Cardiac fibroblast (primary cell): ENCODE measurements at regions not wholly inside any gene's neighbourhood (a gene's known extent, or its start where the extent isn't known, plus 50 kb on each side); places are given as distances from the start of the nearest gene placed in this dataset.
"Not testable (repeated sequence)": the region's sequence is repeated elsewhere in the genome, so short reads cannot be mapped to it uniquely, and the experiment has no call there.

Experiments used
- DNase-seq, 2 donors: peaks; one replicate each; pipeline versions ENCODE4 v3.0.0 to v3.0.0-alpha.2; 2010; ENCODE audit warnings: low read depth in 2 of 2
- H3K4me3 ChIP-seq, 2 donors: replicated peaks in 1 of 2; 1 replicate in 1 of 2; 2 replicates in 1 of 2; pipeline ENCODE4 v1.5.1; 2011; ENCODE audit warnings: low read depth in 2 of 2, low read length in 2 of 2, mild to moderate bottlenecking in 2 of 2, moderate library complexity in 1 of 2
- TF ChIP-seq, protein P1 (sequence below): IDR thresholded peaks from one replicate; pipeline ENCODE4 v1.5.1; 2011; ENCODE audit warnings: low read depth, mild to moderate bottlenecking, low read length, inconsistent platforms

DNA sequence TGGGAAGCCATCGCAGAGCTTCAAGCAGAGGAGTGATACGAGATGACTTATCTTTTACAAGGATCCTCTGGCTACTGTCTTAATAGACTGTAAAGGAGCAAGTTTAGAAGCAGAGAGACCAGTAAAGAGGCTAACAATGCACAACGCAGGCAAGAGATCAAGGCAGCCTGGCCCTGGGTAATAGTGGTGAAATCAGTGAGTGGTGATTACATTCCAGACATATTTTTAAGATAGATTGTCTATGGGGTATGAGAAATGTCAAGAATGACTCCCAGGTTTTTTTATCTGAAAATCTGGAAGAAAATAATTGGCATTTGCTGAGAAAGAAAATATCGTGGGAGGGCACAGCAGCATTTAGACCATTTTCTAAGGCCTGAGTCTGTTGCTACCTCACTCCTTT lies 213.6 kb upstream of the HTR1E start:
- H3K4me3 ChIP-seq: no peak overlapping the region
- TF ChIP-seq, protein P1, sequence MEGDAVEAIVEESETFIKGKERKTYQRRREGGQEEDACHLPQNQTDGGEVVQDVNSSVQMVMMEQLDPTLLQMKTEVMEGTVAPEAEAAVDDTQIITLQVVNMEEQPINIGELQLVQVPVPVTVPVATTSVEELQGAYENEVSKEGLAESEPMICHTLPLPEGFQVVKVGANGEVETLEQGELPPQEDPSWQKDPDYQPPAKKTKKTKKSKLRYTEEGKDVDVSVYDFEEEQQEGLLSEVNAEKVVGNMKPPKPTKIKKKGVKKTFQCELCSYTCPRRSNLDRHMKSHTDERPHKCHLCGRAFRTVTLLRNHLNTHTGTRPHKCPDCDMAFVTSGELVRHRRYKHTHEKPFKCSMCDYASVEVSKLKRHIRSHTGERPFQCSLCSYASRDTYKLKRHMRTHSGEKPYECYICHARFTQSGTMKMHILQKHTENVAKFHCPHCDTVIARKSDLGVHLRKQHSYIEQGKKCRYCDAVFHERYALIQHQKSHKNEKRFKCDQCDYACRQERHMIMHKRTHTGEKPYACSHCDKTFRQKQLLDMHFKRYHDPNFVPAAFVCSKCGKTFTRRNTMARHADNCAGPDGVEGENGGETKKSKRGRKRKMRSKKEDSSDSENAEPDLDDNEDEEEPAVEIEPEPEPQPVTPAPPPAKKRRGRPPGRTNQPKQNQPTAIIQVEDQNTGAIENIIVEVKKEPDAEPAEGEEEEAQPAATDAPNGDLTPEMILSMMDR: no peak
- DNase-seq: peak in 1 of 2 donors; percentile 9

DNA sequence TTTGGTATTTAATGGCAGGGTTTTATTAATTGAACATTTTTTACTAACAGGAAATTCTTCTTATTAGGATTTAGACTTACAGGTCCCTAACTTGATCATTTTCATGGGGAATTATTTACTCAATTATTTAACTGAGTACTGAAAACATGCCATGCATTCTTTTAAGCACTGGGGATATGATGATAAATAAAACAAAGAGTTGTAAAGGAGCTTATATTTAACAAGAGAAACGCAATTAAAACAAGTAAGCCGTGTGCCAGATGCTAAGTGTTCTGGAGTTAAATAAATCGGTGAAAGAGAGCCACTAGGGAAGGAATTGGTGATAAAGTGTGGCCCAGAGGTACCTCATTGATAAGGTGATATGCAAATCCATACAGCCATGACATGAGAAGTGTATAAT lies 214.2 kb upstream of the HTR1E start:
- TF ChIP-seq, protein P1: no peak
- peak in 1 of 2 donors; percentile 3 for DNase-seq
- H3K4me3 ChIP-seq: no peak overlapping the region

DNA sequence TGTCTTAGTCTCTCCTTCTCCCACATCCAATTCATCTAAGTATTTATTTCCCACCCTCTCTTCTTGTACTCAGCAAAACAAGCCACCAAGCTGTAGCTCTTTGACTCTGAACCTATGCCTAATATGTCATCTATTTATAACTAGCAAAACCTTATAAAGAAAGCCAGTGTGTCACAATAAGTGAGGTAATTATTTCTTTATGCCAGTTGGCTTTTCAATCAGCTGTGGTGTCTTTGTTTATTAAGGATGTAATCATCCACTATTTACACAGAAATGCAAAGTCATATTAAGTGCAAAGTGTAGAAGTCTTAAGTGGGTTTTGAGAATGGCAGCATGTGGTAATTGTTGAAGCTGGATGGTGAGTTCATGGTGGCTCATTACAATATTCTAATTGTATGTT lies 215.2 kb upstream of the HTR1E start:
- DNase-seq: no peak
- TF ChIP-seq, protein P1: no peak
- no peak overlapping the region for H3K4me3 ChIP-seq

DNA sequence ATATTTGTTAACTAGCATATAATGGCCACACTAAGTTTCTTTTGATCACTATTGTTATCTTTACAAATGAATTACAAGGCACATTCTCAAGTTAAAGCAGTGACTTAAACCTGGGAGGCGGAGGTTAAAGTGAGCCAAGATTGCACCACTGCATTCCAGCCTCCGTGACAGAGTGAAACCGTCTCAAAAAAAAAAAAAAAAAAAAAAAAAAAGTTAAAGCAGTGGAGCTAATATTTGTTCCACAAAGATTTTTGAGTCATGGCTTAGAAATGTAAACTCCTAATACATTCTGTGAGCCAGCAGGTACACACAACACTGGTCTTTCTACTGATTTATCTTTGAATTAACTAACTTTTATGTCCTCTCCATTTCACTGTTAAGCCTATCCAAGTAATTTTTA lies 221.7 kb upstream of the HTR1E start:
- TF ChIP-seq, protein P1: no peak
- DNase-seq: peak in 1 of 2 donors; percentile 41
- H3K4me3 ChIP-seq: no peak overlapping the region

DNA sequence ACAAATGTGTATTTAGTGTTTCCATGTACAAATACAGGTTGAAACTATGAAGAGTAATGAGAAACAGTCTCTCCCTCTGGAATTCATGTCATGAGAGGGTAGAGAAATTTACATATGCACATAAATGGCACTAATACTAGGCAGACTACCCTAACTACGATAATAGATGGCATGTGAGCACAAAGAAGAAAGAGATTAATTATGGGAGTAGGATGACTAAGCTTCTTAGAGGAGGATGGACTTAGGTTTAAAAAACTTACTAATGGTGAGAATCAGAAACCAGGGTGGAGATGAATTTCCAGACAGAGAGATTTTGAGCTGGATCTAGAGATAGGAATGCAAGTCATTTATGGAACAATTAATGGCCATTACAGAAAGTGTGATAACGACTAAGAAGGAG lies 225.3 kb upstream of the HTR1E start:
- TF ChIP-seq, protein P1: no peak
- H3K4me3 ChIP-seq: no peak overlapping the region
- DNase-seq: no peak

DNA sequence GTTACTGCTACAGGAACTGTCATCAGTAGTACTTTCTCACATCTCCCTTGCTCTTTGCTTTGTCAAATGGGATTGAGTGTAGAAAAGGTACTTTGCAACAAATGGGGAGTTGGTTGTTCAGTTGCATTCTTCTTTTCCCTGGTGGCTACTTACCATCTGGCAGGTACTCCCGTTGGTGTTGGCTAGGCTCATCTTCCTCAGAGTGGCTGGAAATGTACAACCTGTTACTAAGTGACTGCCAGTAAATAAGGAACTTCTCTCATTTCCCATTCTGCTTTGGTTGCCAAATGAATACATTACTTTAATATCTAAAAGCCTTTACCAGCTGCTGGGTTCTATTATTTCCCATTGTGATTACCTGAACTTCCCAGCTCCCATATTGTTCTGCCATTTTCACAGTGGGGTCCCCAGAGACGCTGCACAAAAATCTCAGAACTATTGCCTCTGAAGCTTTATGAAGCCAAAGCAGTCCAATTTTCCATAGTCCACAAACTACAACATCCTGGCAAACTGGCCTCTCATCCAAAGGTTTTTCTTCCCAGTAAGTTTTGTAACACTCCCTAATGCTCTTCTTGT lies 229.7 kb upstream of the HTR1E start:
- DNase-seq: no peak
- no peak overlapping the region for H3K4me3 ChIP-seq
- TF ChIP-seq, protein P1: no peak

DNA sequence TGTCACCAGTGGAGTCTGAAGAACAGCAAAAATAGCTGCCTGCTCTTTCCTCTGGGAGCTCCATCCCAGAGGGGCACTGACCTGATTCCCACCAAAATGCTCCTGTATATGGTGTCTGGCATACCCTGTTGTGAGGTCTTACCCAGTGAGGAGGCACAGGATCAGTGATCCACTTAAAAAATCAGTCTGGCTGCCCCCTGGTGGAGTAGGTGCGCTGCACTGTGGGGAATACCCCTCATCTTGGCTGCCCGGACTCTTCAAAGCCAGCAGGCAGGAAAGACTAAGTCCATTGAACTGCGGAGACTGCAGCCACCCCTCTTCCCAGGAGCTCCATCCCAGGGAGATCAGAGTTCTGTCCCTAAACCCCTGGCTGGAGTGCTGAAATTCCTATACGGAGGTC lies 230.9 kb upstream of the HTR1E start:
- DNase-seq: no peak

DNA sequence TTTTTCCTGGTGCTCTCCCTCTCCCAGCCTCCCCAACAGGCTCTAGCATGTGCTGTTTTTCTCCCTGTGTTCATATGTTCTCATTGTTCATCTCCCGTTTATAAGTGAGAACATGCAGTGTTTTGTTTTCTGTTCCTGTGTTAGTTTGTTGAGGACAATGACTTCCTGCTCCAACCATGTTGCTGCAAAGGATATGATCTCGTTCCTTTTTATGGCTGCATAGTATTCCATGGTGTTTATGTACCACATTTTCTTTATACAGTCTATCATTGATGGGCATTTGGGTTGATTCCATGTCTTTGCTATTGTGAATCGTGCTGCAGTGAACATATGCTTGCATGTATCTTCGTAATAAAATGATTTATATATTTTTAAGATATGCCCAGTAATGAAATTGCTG lies 236.1 kb upstream of the HTR1E start:
- DNase-seq: not testable (repeated sequence)

More for the DNA sequence above, 230.9 kb upstream of the HTR1E start:
- TF ChIP-seq, protein P1: no peak
- H3K4me3 ChIP-seq: no peak overlapping the region

More for the DNA sequence above, 236.1 kb upstream of the HTR1E start:
- H3K4me3 ChIP-seq: not testable (repeated sequence)
